GM12891 (cell line): ENCODE measurements at regions not wholly inside any gene's neighbourhood (a gene's known extent, or its start where the extent isn't known, plus 50 kb on each side); places are given as distances from the start of the nearest gene placed in this dataset.

Source experiments
- POLR2A ChIP-seq: IDR thresholded peaks from 2 replicates; pipeline ENCODE4 v1.6.1; 2011; ENCODE audit warnings: low read depth, low read length, control low read depth
- POLR2AphosphoS5 ChIP-seq: IDR thresholded peaks from 2 replicates; pipeline ENCODE4 v1.6.1; 2011; ENCODE audit warnings: low read depth, low read length, control low read depth

DNA sequence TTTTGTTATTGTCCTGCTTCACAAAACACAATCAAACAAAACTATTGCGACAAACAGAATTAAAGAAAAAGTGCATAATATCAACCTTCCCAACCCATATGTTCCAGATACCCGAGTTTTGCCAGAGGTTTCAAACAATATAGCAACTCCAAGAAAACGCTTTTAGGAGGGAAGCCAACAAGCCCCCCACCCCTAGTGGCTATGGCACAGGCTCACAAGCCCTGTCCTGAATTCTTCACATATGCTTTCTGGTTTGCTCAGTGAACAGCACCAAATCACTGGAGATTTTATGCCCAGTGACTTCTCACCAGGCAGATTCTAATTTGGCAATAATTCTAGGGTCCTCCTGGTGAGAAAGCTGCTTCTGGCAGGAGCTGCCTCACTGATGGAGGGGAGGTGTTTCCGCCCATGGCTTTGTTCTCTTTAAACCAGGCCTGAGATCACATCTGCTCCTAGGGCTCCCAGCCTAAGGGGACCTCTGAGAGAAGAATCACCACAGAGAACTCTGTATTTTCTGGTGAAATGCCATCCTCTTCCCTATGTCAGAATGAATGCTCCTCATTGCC, 1982.4 kb downstream of the EFNA5 start:
- TF ChIP-seq POLR2A (no peak), POLR2AphosphoS5 (no peak)
